ENCODE measurements at regions not wholly inside any gene's neighbourhood (a gene's known extent, or its start where the extent isn't known, plus 50 kb on each side); places are given as distances from the start of the nearest gene placed in this dataset.
A peak's percentile ranks its signal among the peaks of the same experiment; 100 is the strongest.
"Not testable (repeated sequence)": the region's sequence is repeated elsewhere in the genome, so short reads cannot be mapped to it uniquely, and the experiment has no call there.

DNA sequence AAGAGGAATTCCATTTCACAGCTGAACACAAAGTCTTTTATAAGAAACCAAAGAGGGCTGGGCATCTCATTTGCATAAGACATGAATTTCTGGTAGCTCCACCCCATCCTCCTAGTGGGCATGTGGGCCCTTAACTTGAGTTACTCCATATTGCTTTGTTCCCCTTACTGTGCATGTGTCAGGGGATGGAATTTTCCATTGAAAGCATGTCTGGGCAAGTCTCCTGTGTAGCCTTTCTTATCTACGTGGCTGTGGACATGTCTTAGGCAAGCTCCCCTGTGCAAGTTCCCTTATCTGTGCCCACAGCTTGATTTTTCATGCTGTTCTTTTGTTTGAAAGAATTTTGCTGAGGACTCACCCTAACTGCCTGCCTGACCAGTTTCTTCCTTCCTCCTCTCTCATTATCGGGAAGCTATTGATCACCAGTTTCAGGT is 123.5 kb upstream of the JADE1 start:
- Mint-ChIP-seq H3K27ac (no peak overlapping the region), H3K4me1 (peaks cover 17% of the 10 kb centered on the region)
- POLR2A ChIA-PET = no interaction called here

DNA sequence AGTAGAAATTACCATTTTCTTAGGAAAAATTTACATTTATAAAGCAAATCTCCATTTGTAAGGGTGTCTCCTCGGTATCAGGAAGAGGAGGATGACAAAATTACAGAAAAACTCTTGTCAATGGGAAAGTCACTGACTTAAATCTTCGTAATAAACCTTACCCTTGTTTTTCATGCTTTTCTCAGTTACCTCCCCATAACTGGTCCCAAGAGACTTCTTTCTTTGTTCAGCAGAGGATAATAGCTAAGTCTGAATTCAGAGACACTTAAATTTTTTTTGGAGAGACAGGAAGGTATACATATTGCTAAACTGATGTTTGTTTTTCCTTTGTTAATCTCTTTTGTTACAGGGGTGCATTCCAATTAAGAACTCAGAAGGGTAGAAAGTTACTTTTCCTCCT is 125.5 kb upstream of the JADE1 start:
- intact Hi-C loops (cut with micrococcal nuclease) = no loop called here
- no peak overlapping the region for H3K4me3 Mint-ChIP-seq
- no peak overlapping the region for H3K27ac Mint-ChIP-seq
- TF ChIP-seq, protein P1, sequence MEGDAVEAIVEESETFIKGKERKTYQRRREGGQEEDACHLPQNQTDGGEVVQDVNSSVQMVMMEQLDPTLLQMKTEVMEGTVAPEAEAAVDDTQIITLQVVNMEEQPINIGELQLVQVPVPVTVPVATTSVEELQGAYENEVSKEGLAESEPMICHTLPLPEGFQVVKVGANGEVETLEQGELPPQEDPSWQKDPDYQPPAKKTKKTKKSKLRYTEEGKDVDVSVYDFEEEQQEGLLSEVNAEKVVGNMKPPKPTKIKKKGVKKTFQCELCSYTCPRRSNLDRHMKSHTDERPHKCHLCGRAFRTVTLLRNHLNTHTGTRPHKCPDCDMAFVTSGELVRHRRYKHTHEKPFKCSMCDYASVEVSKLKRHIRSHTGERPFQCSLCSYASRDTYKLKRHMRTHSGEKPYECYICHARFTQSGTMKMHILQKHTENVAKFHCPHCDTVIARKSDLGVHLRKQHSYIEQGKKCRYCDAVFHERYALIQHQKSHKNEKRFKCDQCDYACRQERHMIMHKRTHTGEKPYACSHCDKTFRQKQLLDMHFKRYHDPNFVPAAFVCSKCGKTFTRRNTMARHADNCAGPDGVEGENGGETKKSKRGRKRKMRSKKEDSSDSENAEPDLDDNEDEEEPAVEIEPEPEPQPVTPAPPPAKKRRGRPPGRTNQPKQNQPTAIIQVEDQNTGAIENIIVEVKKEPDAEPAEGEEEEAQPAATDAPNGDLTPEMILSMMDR (IDR thresholded peaks at IDR 0.05) = no peak
- ChIA-PET CTCF (no interaction called here), POLR2A (no interaction called here)
- no peak for ATAC-seq (ENCODE audit: low read depth)
- peaks cover 17% of the 10 kb centered on the region for H3K4me1 Mint-ChIP-seq
- H3K27me3 Mint-ChIP-seq = peaks cover 1% of the 10 kb centered on the region
- no peak for DNase-seq
- no peaks in the 10 kb centered on the region for H3K36me3 Mint-ChIP-seq (ENCODE audit: low read depth)
- no peaks in the 10 kb centered on the region for H3K9me3 Mint-ChIP-seq

More for the DNA sequence above, 123.5 kb upstream of the JADE1 start:
- CTCF ChIA-PET = no interaction called here
- Mint-ChIP-seq H3K36me3 (ENCODE audit: low read depth) (no peaks in the 10 kb centered on the region), H3K9me3 (no peaks in the 10 kb centered on the region), H3K4me3 (no peak overlapping the region), H3K27me3 (peaks cover 1% of the 10 kb centered on the region)
- TF ChIP-seq, protein P1 (IDR thresholded peaks at IDR 0.05) = no peak
- intact Hi-C loops (cut with micrococcal nuclease) = no loop called here
- DNase-seq (no peak), ATAC-seq (ENCODE audit: low read depth) (no peak)

DNA sequence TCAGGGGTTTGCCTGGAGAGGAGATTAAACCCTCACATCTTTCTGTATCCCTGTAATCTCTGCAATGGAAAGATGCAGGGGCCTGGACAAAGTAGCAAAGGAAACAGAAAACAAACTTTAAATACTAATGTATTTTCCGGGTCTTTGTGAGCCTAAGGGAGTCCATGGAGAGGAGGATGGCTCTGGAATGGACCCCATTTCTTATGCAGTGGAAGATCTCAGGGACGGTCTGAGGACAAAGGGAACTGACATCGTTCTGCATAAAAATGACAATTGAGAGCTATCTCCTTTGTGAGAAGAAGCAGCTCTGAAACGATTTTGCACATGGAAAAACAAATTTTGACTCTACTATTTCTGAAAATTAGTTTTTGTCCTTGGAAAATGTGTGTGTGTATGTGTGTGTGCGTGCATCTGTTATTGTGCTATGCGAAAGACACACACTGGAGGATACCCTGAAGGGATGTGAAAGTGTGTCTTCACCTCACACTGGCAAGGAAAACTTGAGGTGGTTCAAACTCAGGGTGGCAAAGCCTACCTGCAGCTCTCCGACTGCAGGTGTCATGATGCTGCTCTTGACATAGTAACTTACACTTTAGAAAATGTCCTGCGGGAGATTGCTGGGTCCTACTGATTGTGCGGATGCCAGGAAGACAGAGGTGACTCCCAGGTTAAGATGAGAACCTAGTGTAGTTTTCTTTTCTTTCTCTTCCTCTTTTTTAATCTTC is 126.4 kb upstream of the JADE1 start:
- Mint-ChIP-seq H3K27ac (no peak overlapping the region), H3K27me3 (peaks cover 1% of the 10 kb centered on the region), H3K4me1 (peaks cover 17% of the 10 kb centered on the region), H3K4me3 (no peak overlapping the region), H3K36me3 (ENCODE audit: low read depth) (no peaks in the 10 kb centered on the region), H3K9me3 (no peaks in the 10 kb centered on the region)
- ChIA-PET CTCF (no interaction called here), POLR2A (interaction anchor here (0.6 kb wide), 1 partner anchor 127 kb away, joined by 5 read pairs; no protein-coding TSS in a partner anchor)
- intact Hi-C loops (cut with micrococcal nuclease) = no loop called here
- no peak for ATAC-seq (ENCODE audit: low read depth)
- TF ChIP-seq, protein P1 (IDR thresholded peaks at IDR 0.05) = no peak
- DNase-seq = no peak

DNA sequence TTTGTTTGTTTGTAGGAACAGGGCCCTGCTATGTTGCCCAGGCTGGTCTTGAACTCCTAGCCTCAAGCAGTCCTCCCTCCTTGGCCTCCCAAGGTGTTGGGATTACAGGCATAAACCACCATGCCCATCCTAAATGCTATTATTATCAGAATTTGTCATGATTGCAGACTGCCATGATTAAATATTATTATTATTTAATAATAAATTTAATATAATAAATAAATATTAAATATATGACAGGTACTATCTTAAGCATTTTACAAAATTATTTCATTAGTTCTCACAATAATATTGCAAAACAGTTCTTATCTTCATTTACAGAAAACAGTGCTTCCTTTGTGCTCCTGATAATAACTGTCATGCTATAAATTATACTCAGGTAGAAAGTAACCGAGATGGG is 133.4 kb upstream of the JADE1 start:
- Mint-ChIP-seq H3K4me3 (no peak overlapping the region), H3K9me3 (peaks cover 2% of the 10 kb centered on the region), H3K36me3 (ENCODE audit: low read depth) (no peaks in the 10 kb centered on the region), H3K4me1 (peaks cover 25% of the 10 kb centered on the region), H3K27ac (peak overlapping the region; percentile 56), H3K27me3 (no peaks in the 10 kb centered on the region)
- POLR2A ChIA-PET = no interaction called here
- intact Hi-C loops (cut with micrococcal nuclease) = loop anchor here (5.0 to 10.0 kb wide), 2 partner anchors 136 to 221 kb away; no protein-coding TSS in a partner anchor
- no peak for ATAC-seq (ENCODE audit: low read depth)
- no peak for DNase-seq
- CTCF ChIA-PET = no interaction called here
- TF ChIP-seq, protein P1 (IDR thresholded peaks at IDR 0.05) = no peak

DNA sequence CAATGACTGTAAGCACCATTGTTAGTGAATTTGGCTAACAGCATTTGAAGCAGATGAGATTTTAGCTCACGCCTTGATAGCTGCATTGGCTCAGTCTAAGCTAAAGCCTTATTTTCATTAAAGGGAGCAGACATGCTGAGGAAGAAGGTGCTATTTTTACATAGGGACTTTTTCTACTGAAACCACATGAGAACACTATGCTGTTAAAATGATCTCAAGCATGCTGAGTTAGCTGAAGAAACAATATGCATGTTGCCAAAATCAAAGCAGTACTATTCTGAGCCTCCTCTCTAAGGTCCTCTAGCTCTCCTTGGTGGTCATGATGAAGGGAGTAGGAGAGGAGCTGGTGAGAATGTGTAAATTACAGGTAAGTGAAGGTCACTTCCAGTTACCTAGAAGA is 134.4 kb upstream of the JADE1 start:
- DNase-seq (no peak), ATAC-seq (ENCODE audit: low read depth) (peak; percentile 73)
- intact Hi-C loops (cut with micrococcal nuclease) = loop anchor here (2.0 to 10.0 kb wide), 3 partner anchors 100 to 220 kb away; no protein-coding TSS in a partner anchor
- ChIA-PET CTCF (interaction anchor here (1.0 to 1.1 kb wide), 3 partner anchors 98 to 109 kb away, joined by 3 to 4 read pairs (median 4); no protein-coding TSS in a partner anchor), POLR2A (no interaction called here)
- H3K4me1 Mint-ChIP-seq = peaks cover 25% of the 10 kb centered on the region
- H3K36me3 Mint-ChIP-seq (ENCODE audit: low read depth) = no peaks in the 10 kb centered on the region
- peaks cover 2% of the 10 kb centered on the region for H3K9me3 Mint-ChIP-seq
- TF ChIP-seq, protein P1 (IDR thresholded peaks at IDR 0.05) = no peak
- H3K4me3 Mint-ChIP-seq = peak overlapping the region; percentile 55
- H3K27me3 Mint-ChIP-seq = no peaks in the 10 kb centered on the region
- H3K27ac Mint-ChIP-seq = peak overlapping the region; percentile 71

DNA sequence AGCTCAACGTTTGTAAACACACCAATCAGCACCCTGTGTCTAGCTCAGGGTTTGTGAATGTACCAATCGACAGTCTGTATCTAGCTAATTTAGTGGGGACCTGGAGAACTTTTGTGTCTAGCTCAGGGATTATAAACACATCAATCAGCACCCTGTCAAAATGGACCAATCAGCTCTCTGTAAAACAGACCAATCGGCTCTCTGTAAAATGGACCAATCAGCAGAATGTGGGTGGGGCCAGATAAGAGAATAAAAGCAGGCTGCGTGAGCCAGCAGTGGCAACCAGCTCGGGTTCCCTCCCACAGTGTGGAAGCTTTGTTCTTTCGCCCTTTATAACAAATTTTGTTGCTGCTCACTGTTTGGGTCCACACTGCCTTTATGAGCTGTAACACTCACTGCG is 136.3 kb upstream of the JADE1 start:
- intact Hi-C loops (cut with micrococcal nuclease) = loop anchor here (10.0 kb wide), 1 partner anchor 218 kb away; no protein-coding TSS in a partner anchor
- peaks cover 25% of the 10 kb centered on the region for H3K4me1 Mint-ChIP-seq
- ATAC-seq (ENCODE audit: low read depth); POLR2A ChIA-PET; H3K36me3 Mint-ChIP-seq (ENCODE audit: low read depth); DNase-seq; H3K4me3 Mint-ChIP-seq; H3K9me3 Mint-ChIP-seq; CTCF ChIA-PET; H3K27me3 Mint-ChIP-seq; H3K27ac Mint-ChIP-seq: not testable (repeated sequence)

DNA sequence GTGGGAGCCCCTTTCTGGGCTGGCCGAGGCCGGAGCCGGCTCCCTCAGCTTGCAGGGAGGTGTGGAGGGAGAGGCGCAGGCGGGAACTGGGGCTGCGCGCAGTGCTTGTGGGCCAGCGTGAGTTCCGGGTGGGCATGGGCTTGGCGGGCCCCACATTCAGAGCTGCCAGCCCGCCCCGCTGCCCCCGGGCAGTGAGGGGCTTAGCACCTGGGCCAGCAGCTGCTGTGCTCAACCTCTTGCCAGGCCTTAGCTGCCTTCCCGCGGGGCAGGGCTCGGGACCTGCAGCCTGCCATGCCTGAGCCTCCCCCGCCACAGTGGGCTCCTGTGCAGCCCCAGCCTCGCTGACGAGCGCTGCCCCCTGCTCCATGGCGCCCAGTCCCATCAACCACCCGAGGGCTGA is 136.9 kb upstream of the JADE1 start:
- H3K27ac Mint-ChIP-seq; H3K4me3 Mint-ChIP-seq; ATAC-seq (ENCODE audit: low read depth); CTCF ChIA-PET; H3K36me3 Mint-ChIP-seq (ENCODE audit: low read depth); H3K27me3 Mint-ChIP-seq; H3K9me3 Mint-ChIP-seq; DNase-seq; POLR2A ChIA-PET: not testable (repeated sequence)
- intact Hi-C loops (cut with micrococcal nuclease) = loop anchor here (10.0 kb wide), 1 partner anchor 218 kb away; no protein-coding TSS in a partner anchor
- peaks cover 23% of the 10 kb centered on the region for H3K4me1 Mint-ChIP-seq

All from activated B cell treated with CpG ODN at 0.5 μM for 24 hours (primary cell).